ENCODE measurements at regions not wholly inside any gene's neighbourhood (a gene's known extent, or its start where the extent isn't known, plus 50 kb on each side); places are given as distances from the start of the nearest gene placed in this dataset.

GRCh38 chr4:136829280-136829679 lies 703.0 kb downstream of the PCDH18 start:
- no peaks in the 10 kb centered on the region for H3K27me3 Mint-ChIP-seq (ENCODE audit: low read depth)
- no peak overlapping the region for H3K27ac Mint-ChIP-seq
- no peak for TF ChIP-seq CTCF (IDR thresholded peaks at IDR 0.05; ENCODE audit: unreplicated experiment in 3 of 3)
- H3K4me3 Mint-ChIP-seq, result no peak overlapping the region
- H3K36me3 Mint-ChIP-seq (ENCODE audit: low read depth), result no peaks in the 10 kb centered on the region
- H3K4me1 Mint-ChIP-seq, result no peaks in the 10 kb centered on the region
- H3K9me3 Mint-ChIP-seq, result no peaks in the 10 kb centered on the region

GRCh38 chr4:136823020-136823419 lies 709.3 kb downstream of the PCDH18 start:
- Mint-ChIP-seq H3K27me3 (ENCODE audit: low read depth) (no peaks in the 10 kb centered on the region), H3K27ac (no peak overlapping the region), H3K4me1 (no peaks in the 10 kb centered on the region), H3K9me3 (no peaks in the 10 kb centered on the region), H3K4me3 (no peak overlapping the region), H3K36me3 (ENCODE audit: low read depth) (no peaks in the 10 kb centered on the region)
- TF ChIP-seq CTCF (IDR thresholded peaks at IDR 0.05; ENCODE audit: unreplicated experiment in 3 of 3), result no peak

- H3K27ac Mint-ChIP-seq, result no peak overlapping the region
- H3K4me1 Mint-ChIP-seq, result no peaks in the 10 kb centered on the region
- H3K36me3 Mint-ChIP-seq (ENCODE audit: low read depth), result no peaks in the 10 kb centered on the region
- no peak for TF ChIP-seq CTCF (IDR thresholded peaks at IDR 0.05; ENCODE audit: unreplicated experiment in 3 of 3)
- no peaks in the 10 kb centered on the region for H3K27me3 Mint-ChIP-seq (ENCODE audit: low read depth)
- no peak overlapping the region for H3K4me3 Mint-ChIP-seq
- no peaks in the 10 kb centered on the region for H3K9me3 Mint-ChIP-seq
Measured at GRCh38 chr4:136818811-136819330, 713.4 kb downstream of the PCDH18 start.

GRCh38 chr4:136812100-136812880 lies 720.0 kb downstream of the PCDH18 start:
- H3K36me3 Mint-ChIP-seq (ENCODE audit: low read depth), result no peaks in the 10 kb centered on the region
- H3K27me3 Mint-ChIP-seq (ENCODE audit: low read depth), result no peaks in the 10 kb centered on the region
- no peak overlapping the region for H3K27ac Mint-ChIP-seq
- H3K4me1 Mint-ChIP-seq, result no peaks in the 10 kb centered on the region
- peaks cover 4% of the 10 kb centered on the region for H3K9me3 Mint-ChIP-seq
- no peak overlapping the region for H3K4me3 Mint-ChIP-seq
- TF ChIP-seq CTCF (IDR thresholded peaks at IDR 0.05; ENCODE audit: unreplicated experiment in 3 of 3), result no peak

GRCh38 chr4:136811496-136812077 lies 720.7 kb downstream of the PCDH18 start:
- TF ChIP-seq CTCF (IDR thresholded peaks at IDR 0.05; ENCODE audit: unreplicated experiment in 3 of 3), result no peak
- Mint-ChIP-seq H3K9me3 (peaks cover 4% of the 10 kb centered on the region), H3K4me3 (no peak overlapping the region), H3K27ac (no peak overlapping the region), H3K27me3 (ENCODE audit: low read depth) (no peaks in the 10 kb centered on the region), H3K4me1 (no peaks in the 10 kb centered on the region), H3K36me3 (ENCODE audit: low read depth) (no peaks in the 10 kb centered on the region)

Data from nephron (organoid).